HEK293T (cell line): ENCODE measurements at regions not wholly inside any gene's neighbourhood (a gene's known extent, or its start where the extent isn't known, plus 50 kb on each side); places are given as distances from the start of the nearest gene placed in this dataset.

Experiments
- ELF4 ChIP-seq: fragments of 450-650 bp; IDR thresholded peaks from 2 replicates; pipeline ENCODE4 v1.6.1; 2017; ENCODE audit warnings: antibody characterized with exemption
- FOXM1 ChIP-seq: fragments of 450-650 bp; IDR thresholded peaks from 2 replicates; pipeline ENCODE4 v1.6.1; 2017; ENCODE audit warnings: mild to moderate bottlenecking, borderline replicate concordance
- NFRKB ChIP-seq: fragments of 450-650 bp; IDR thresholded peaks from 2 replicates; pipeline ENCODE4 v1.6.1; 2016; ENCODE audit warnings: mild to moderate bottlenecking, moderate library complexity
- ZNF384 ChIP-seq: fragments of 450-650 bp; IDR thresholded peaks from 2 replicates; pipeline ENCODE4 v1.6.1; 2016

- TF ChIP-seq NFRKB (no peak), ZNF384 (no peak), ELF4 (no peak), FOXM1 (no peak)
These were observed 315.7 kb downstream of the REEP3 start for GRCh38 chr10:63836666-63837442.
